ENCODE measurements at regions not wholly inside any gene's neighbourhood (a gene's known extent, or its start where the extent isn't known, plus 50 kb on each side); places are given as distances from the start of the nearest gene placed in this dataset.

- in situ Hi-C loops (cut with MboI; ENCODE audit: low sequenced_read_pairs, unreplicated experiment) = no loop called here
- DNase-seq (ENCODE audit: low spot score) = no peak
These were observed 304.0 kb downstream of the DYSF start for GRCh38 chr2:71757351-71757750.

GRCh38 chr2:71756280-71756906 is 303.0 kb downstream of the DYSF start:
- in situ Hi-C loops (cut with MboI; ENCODE audit: low sequenced_read_pairs, unreplicated experiment) = no loop called here
- no peak for TF ChIP-seq CTCF (IDR thresholded peaks at IDR 0.05; ENCODE audit: borderline replicate concordance, control extremely low read depth, extremely low read depth, insufficient read depth, missing control alignments)

More at GRCh38 chr2:71757351-71757750, 304.0 kb downstream of the DYSF start:
- TF ChIP-seq CTCF (IDR thresholded peaks at IDR 0.05; ENCODE audit: borderline replicate concordance, control extremely low read depth, extremely low read depth, insufficient read depth, missing control alignments) = no peak

DNA sequence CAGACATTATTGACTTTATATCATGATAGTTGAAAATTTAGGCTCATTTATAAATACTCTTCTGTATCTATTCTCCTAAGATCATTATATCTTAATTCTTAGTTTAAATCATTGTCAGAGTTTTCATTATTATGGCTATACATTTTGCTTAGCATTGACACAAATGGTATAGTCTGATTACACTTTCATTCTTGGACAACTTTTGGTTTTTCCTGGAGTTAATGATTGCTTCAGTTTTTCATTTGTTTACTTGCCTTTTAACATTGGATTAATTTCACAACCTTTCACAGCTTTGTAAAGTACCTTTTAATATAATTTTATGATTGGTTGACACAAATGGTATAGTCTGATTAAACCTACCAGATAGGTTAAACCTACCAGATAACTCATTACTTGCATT is 298.2 kb downstream of the DYSF start:
- no peak for TF ChIP-seq CTCF (IDR thresholded peaks at IDR 0.05; ENCODE audit: borderline replicate concordance, control extremely low read depth, extremely low read depth, insufficient read depth, missing control alignments)
- no peak for DNase-seq (ENCODE audit: low spot score)
- in situ Hi-C loops (cut with MboI; ENCODE audit: low sequenced_read_pairs, unreplicated experiment) = no loop called here

More at GRCh38 chr2:71756280-71756906, 303.0 kb downstream of the DYSF start:
- DNase-seq (ENCODE audit: low spot score) = no peak

DNA sequence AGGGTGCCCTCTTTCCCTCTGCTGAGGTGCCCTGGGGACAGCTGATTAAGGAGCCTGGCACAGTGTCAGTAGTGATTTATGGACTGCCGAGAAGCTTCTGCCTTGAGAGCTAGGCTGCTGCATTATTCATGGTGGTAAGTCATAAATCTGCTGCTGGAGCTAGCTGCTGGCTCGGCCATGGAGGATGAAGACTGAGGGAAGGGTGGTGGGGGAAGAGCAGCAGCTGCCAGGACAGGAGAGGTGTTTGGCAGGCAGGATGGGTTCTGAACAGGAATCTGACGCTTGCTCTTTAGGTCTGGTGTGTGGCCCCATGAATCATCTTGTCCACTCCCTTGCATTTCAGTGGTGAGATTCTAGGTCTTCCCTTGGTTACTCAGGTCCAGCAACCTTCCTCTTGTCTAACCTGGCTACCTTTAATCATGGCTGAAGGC is 296.3 kb downstream of the DYSF start:
- TF ChIP-seq CTCF (IDR thresholded peaks at IDR 0.05; ENCODE audit: borderline replicate concordance, control extremely low read depth, extremely low read depth, insufficient read depth, missing control alignments) = no peak
- no peak for DNase-seq (ENCODE audit: low spot score)
- in situ Hi-C loops (cut with MboI; ENCODE audit: low sequenced_read_pairs, unreplicated experiment) = no loop called here

GRCh38 chr2:71748227-71748626 is 294.9 kb downstream of the DYSF start:
- TF ChIP-seq CTCF (IDR thresholded peaks at IDR 0.05; ENCODE audit: borderline replicate concordance, control extremely low read depth, extremely low read depth, insufficient read depth, missing control alignments) = no peak
- no peak for DNase-seq (ENCODE audit: low spot score)
- in situ Hi-C loops (cut with MboI; ENCODE audit: low sequenced_read_pairs, unreplicated experiment) = no loop called here

DNA sequence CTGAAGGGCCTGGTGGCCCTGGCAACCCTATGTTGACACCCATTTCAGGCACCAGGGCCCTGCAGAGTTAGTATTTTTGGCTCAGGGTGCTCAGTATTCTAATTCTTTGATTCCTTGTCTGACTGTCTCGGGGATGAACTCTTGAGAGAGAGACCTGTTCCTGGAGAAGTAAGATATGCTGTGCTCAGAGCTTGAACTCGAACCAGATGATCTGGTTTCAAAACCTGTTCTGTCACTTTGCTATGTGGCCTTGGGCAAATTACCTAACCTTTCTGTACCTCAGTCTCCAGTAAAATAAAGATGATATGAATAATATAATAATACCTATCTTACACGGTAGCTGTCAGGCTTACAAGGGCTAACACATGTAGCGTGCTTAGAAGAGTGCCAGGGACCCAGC is 294.2 kb downstream of the DYSF start:
- in situ Hi-C loops (cut with MboI; ENCODE audit: low sequenced_read_pairs, unreplicated experiment) = no loop called here
- DNase-seq (ENCODE audit: low spot score) = no peak
- no peak for TF ChIP-seq CTCF (IDR thresholded peaks at IDR 0.05; ENCODE audit: borderline replicate concordance, control extremely low read depth, extremely low read depth, insufficient read depth, missing control alignments)

Data from GM13976 (cell line).